ENCODE measurements at regions not wholly inside any gene's neighbourhood (a gene's known extent, or its start where the extent isn't known, plus 50 kb on each side); places are given as distances from the start of the nearest gene placed in this dataset.

DNA sequence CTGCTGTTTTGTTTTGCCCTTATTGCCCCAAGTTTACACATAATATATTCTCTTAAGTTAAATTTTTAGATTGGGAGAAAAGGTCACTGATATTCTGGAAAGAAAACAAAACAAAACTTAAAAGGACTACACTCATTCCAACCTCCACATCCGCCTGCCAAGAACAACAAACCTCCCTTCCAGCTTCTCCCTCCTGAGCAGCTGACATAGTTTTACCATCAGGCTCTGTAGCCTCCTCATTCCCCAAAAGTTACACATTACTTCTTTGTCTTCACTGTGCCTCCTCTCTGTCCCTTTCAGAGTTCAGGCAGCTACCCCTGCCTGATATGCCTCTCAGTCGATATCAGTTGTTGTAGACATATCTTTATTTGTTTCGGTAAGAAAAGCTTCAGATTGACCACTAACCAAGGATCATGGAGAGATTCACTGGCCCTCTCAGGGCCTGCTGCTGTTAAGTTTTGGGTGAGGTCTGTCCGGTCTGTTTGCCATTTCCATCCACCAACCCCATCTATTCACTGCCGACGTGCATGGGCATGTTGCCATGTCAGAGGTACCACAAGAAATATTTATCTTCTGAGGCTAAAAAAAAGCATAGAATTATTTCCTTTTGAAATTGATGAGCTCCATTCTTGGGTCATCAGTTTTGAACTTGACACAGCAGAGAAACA is 164.1 kb downstream of the GASK1B start:
- peak; percentile 30 for DNase-seq

DNA sequence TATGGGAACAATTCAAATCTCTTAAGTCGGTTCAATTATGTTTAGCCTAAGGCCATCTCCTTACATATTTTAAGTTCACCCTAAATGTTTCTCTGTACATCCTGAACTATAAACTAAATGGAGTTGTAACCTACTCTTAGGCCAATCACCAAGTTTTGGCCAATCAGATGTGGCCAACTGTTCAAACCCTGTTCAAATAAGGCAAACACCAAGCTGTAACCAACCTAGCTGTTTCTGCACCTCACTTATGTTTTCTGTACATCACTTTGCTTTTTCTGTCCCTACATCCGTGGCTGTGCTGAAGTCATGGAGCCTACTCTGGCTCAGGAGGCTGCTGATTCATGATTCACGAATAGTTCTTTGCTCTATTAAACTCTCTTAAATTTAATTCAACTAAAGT is 165.3 kb downstream of the GASK1B start:
- DNase-seq, result no peak

DNA sequence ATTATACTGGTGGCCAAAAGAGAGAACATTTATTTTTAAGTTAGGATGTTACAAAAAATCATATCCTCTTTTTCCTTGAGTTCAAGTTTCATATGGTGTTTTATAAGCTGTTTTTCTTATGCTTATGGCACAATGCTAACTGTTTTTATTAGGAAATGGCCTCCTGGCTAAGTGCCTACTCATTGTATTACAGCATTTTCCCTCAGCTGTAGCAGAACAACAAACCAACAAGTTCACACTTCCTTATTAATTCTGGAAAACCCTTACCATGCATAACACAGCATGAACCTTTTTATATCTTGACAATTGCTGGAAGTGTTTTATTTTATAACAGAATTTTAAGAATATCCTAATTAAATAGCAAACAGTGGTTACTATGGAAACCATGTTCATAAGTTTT is 165.8 kb downstream of the GASK1B start:
- DNase-seq, result peak; percentile 26

DNA sequence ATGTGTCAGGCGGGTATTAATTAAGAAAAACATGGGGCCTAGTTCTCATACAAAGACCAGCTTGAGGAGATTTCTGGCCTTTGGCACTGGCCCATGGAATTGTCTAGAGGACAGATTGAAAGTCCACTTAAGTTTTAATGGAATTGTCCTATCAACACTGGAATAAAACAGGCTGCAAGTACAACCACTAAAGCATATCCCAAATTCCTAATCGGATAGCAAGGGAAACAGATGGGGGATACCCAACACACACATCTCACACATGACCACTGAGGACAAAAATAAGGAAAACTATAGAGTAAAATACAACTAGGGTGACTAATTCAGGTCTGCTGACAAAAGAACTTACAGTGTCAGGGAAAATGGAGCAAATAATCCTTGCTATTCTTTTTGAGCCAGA is 167.8 kb downstream of the GASK1B start:
- no peak for DNase-seq

DNA sequence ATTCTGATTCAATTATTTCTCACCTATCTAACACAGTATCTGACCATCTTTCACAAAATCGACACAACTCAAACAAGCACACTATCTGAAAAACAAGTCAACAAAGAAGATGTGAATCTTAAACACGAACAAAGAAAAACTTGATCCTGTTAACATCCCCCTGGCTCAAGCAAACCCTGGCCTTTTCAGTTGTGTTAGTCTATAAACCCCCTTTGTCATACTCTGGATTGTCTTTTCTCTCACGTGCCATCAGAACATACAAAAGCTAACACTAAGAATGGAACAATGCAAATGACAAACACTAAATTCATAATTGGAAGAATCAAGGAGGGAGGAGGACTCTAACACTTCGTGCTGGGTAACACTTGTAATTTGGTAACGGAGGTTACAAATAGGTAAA is 168.7 kb downstream of the GASK1B start:
- no peak for DNase-seq

DNA sequence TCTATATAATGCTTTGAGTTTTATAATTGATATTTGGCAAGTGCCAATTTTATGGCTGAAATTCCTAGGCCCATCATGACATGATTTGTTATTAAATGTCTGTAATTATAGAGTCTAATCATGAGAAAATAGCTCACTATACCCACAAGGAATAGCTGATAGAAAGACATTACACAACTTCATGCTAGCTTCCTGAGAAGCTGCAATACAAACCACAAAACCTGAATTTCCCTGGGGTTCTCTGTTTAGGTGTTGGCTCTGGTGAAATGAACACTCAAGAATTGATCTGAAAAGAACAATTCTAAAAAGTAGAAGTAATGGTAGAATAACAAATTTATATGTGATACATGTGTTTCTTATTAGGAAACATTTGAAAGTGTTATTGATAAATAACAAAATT is 169.6 kb downstream of the GASK1B start:
- DNase-seq, result no peak

DNA sequence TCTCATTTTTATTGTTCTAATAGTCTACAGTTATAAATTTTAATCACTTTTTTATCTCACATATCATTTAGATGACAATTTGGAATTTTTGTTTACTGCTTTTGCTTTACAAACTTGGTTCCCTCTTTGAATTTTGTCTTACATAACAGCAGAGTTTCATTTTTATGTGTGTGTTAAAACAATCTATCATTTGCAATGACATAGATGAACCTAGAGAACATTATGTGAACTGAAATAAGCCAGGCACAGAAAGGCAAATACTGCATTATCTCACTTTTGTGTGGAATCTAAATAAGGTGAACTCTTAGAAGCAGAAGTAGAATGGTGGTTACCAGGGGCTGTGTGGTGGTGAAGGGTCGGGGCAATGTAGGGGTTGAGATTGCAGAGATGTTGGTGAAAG is 170.7 kb downstream of the GASK1B start:
- no peak for DNase-seq

DNA sequence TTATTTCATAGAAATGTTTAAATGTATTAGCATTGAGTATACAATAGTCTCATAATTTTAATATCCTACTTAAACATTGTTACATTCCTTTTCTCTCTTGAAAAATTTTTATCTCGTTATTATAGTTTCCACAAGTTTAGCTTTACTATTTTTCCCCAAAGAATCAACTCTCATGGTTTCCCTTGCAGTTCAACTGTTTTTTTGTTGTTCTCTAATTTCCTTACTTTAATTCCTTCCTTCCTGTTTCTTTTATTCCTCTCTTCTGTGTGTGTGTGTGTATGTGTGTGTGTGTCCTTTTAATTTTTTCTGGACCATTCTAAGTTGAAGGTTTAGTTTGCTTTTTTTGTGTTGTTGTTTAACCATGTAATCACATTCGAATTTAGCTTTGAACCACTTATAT is 171.1 kb downstream of the GASK1B start:
- no peak for DNase-seq

DNA sequence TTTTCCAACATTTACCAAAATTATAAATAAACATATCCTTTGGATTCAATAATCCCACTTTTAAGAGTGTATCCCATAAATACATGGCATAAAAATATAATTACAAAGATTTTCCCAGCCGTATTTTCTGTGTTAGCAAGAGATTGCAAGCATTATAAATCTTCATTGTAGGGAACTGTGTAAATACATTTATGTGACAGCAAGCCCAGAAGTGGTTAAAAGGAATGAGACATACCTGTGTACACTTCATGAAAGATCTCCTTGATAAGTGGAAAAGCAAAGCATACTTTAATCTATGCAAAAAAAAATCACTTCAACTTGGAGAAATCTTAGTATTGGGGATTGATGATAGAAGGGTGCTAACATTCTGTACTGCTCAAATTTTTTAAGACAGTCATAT is 173.1 kb downstream of the GASK1B start:
- no peak for DNase-seq

DNA sequence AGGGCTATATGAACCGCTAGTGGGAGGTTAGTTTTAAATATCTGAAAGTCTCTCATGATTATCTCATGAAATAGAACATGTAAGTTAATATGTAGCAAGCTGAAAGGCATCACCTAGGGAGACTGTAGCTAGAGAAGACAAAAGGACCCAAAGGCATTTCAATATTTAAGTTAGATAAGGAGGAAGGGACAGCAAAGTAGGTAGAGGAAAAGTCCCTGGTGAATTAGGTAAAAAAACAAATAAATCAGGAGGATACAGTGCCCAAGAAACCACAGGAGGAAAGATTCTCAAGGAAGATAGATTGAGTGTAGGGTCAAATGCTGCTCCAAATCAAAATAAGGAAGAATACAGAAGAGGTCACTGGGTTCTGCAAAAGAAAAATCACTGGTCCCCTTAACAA is 175.5 kb downstream of the GASK1B start:
- DNase-seq, result no peak

DNA sequence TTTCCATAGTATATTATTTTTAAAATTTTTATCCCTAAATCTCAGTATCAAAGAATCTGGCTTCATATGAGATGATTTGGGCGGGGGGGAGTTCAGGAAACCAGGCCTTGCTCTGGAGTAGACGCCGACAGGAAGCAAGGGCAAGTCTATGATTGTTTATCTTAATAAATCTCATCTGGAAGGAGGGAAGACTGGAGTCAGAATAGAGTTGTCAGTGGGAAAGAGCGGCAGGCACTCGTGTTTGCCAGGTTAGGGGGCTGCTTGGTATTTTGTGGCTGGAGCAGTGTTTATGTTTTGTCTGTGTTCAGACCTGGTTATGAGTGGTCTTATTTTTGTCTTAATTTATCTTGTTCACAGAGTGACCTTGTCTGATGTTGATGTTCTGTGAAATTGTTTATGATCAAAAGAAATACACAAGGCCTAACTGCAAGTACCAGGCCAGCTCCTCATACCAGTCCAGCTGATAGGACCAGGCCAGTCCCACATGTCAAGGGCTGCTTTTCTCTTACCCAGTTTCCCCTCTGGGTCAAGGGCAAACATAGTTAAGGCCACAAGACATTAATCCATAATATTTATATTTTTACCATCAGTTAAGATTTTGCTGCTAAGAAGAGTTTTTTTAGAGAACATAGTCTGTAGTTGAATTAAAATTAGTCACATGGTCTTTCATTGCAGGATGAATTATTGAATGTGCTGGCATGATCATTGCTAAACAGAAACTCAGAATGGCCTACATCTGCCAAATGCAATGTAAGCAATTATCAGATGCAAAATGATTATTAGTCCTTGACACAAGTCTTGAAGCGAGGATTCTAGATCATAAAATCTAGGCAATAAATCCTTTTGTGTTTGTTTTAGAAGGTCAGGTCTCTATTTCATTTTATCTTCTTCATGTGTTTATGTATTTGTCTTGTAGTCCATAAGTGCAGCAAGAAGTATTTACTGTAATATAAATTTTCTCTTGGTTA is 176.5 kb downstream of the GASK1B start:
- peak; percentile 37 for DNase-seq

DNA sequence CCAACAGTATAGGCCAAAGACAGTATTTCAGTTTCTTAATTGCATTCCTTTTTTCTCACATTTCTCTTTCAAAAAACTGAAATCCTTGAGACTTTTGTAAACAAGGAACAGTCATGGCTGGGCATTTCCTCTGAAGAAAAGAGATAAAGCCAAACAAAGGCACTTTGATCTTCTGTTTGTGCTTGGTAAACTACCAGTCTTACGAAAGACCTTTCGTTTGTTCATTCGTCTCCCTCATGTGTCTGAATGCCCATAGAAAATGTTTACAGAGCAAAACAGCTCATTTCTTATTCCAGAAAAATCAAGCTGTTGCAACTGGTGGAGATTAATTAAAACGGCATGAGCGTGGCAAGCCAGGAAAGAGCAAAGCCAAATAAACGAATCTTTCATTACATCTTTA is 178.0 kb downstream of the GASK1B start:
- no peak for DNase-seq

DNA sequence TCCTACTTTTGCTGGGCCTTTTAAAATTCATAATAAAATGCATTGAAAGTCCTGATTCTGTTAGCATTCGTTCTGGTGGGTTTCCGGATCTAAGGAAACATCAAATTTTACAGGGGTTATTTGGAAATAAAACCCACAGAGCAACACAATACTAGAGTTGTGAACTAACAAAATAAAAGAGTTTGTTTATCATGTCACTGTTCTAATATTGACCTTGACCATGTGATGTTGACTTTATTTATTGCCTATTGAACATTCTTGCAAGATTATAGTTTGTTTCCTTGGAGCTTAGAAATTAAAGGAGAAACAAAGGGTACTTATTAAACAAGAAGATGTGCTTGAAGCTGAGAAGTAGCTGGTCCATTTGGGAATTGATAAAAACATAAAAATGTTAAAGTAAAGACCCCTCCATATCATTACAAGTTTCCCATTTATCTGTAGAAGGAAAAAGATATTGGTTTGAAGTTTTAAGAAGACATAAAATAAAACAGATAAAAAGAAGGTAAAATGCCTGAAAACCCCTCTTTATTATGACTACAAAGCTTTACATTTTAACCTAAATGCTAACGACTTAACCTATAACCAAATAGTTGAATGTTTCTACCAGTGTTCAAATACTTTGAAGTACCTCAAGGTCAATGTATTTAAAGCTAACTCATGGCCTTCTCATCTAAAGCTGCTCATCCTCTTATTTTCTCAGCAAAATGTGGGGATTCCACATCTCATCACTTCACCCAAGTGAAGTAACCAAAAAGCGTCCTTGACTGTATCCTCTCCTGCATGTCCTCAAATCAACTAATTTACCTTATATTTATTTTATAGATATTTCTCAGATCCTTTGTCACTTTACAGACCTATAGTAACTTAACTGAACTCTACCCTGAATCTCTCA is 179.6 kb downstream of the GASK1B start:
- DNase-seq, result no peak

DNA sequence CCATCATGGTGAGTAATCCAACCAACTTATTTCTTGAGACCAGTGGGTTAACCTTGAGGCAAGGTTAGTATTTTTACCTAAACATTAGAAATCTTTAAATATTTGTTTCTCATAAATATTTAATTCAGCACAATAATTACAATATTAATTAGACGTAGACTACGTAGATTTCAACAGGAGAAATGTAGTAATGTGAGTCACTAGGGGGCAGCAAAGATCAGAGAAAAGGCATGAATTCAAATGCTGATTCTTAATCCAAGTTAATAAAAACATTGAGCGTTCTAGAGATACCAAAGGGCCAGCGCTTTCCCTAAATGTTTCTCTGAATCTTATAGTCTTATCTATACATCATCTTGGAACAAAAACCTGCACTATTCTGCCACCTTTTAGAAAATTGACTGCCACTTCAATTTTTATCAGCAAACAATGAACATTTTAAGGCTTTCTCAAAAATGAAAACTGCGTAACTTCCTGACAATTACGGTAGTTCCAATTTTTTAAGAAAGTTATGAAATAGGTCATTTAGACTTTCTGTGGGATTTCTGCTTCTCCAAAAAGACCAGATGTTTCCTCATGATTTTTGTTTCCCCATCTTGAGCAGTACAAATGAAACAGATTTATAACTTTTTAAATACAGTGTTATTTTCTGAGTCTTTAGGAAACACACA is 180.7 kb downstream of the GASK1B start:
- DNase-seq, result peak; percentile 47

DNA sequence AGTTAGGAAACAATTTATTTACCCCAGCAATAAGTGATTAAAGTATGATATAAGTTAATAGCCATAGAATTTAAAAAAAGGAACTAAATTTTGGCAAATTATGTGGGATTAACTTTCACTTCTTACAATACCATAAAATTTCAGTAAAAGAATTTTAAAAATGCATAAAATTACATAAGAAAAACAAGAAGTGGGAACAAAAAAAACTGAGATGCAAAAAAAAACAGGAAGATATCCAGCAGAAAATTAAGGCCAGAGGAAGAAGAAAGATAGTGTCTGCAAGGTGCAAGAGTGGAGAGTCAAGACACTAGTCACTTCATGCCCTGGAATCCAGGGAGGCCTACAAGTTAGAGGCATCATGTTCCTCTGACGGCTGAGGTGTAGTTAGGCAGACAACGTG is 184.2 kb downstream of the GASK1B start:
- no peak for DNase-seq

DNA sequence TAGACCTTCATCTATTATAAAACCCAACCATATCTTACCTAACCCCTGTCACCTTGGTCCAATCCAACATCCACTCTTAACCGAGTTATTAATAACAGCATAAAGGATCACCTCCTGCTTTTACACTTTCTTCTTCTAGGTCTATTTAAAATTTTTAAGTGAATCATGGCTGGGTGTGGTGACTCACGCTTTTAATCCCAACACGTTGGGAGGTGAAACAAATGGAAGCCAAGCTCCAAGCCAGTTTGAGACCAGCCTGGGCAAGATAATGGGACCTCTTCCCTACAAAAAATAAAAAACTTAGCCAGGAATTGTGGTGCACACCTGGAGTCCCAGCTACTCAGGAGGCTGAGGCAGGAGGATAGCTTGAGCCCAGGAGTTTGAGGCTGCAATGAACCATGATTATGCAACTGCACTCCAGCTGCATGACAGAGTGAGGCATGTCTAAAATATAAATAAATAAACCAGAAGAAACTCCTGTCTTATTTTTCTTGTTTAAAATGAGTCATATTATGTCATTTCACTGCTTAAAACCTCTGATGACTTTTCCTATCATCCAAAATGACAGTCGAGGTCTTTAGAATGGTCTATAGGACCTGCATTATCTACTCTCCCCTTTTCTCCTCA is 188.4 kb downstream of the GASK1B start:
- no peak for DNase-seq

DNA sequence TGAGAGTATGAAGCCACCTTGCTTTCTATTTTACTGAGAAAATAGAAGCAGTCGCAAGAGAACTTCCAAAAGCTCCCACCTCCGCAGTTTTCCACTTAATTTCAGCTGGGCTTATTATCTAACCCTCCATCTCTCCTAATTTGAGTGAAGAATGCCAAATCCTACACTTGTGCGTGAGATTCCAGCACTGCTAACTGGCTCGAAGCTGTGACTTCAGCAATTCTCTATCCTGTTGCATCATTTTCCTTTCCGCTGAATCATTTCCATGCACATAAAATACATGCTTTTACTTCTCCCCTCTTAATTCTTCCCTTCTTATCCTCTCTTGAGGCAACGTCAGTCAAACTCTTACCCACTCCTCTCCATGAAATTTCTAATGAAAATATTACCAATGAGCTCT is 189.5 kb downstream of the GASK1B start:
- DNase-seq, result no peak

DNA sequence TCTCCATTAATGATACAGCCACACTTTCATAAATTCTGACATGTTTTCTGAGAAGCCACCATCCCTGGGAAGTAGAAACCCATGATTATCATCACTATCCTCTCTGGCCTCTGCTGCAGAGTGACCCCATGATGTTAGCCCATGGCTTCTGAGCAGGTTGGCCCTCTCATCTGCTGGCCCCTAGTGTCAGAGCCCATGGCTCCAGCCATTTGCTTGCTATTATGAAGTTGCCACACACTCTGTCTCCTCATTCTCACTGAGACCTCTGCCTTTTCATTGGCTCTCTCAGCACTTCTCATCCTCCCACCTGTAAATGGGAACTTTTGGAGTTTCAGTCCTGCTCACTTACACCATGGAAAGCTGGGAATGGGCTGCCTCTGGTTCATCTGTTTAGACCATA is 192.7 kb downstream of the GASK1B start:
- DNase-seq, result no peak

DNA sequence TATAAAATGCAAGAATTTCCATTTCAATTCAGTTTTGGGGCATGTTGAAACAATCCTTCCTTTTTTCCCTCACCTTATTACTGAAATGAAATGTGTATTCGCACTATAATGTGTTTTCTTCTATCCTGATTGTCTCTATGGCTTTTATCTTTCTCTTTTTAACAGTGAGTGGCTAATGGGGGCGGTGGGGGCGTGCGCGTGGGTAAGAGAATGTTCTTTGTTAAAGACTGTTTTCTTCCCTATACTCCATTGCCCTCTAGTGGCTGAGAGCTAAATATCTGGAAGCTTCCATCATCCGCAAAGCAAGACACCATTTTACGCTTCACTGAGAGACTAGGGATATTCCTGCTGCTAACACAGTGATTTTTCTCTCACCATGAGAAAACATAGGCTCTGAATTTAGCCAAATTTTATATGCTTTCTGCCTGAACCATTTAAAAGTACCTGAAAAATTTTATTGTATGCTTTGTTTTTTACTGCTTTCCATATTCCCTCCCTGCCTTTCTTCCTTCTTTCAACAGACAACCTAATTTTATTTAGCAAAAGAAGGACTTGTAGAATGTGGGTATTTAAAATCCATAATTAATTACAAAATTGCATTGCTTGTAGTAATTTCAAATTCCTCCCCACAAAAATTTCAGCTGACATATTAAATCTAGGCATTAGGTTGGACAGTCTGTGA is 194.0 kb downstream of the GASK1B start:
- peak; percentile 71 for DNase-seq

DNA sequence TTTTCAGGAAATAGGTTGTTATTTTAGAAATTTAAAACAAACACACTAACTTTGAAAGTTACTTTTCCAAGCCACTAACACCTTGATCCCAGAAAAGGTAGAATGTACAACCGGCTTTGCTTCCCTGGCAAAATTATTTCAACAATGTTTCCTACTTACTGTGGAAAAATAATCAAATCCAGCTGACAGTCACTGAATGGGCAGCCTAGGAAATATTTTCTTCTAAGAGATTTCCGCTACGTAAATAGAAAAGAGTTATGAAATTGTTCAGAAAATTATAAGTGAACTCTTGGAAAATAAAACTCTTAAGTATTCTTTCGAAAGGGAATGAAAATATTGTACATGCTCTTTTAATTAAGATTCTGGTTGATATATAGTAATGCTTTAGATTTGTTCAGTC is 195.7 kb downstream of the GASK1B start:
- DNase-seq, result no peak

DNA sequence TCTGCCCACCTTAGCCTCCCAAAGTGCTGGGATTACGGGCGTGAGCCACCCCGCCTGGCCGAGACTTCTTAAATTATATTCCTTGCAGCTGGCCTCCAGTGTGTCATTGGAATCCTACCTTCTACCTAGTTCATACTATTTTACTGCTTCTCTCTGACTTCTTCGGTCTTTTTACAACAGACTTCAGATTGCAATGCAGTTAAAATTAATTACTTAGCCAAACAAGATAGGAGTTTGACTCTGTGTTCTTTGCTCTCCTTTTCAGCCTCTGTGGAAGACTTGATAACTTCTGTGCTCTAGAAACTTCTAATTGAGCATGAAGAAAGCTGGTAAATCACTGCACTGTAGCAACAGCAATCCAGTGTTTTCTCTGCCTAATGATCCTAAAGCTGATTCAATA is 199.5 kb downstream of the GASK1B start:
- no peak for DNase-seq
